ENCODE measurements at regions not wholly inside any gene's neighbourhood (a gene's known extent, or its start where the extent isn't known, plus 50 kb on each side); places are given as distances from the start of the nearest gene placed in this dataset.
"Not testable (repeated sequence)": the region's sequence is repeated elsewhere in the genome, so short reads cannot be mapped to it uniquely, and the experiment has no call there.

DNA sequence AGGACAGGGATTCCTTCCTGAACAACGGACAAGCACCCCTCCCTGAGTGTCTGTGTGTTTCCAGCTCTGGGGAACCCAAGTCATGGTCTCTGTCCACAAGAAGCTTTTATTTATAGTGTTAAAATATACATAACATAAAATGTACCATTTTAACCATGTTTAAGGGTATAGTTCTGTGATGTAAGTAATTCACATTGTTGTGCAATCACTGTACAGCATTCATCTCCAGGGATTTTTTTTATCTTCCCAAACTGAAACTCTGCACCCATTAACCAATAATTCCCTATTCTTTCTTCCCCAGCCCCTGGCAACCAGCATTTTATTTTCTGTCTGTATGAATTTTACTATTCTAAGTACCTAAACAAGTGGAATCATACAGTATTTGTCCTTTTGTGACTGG lies 84.2 kb downstream of the FOXF2 start:
- H3K36me3 Mint-ChIP-seq = no peaks in the 10 kb centered on the region
- no peaks in the 10 kb centered on the region for H3K4me1 Mint-ChIP-seq (ENCODE audit: low read depth)
- no peak overlapping the region for H3K4me3 Mint-ChIP-seq
- ChIA-PET POLR2A (no interaction called here), CTCF (no interaction called here)
- no peak for DNase-seq
- H3K27me3 Mint-ChIP-seq = peaks cover 22% of the 10 kb centered on the region
- no peak overlapping the region for H3K27ac Mint-ChIP-seq
- no peaks in the 10 kb centered on the region for H3K9me3 Mint-ChIP-seq
- intact Hi-C loops (cut with micrococcal nuclease) = no loop called here

DNA sequence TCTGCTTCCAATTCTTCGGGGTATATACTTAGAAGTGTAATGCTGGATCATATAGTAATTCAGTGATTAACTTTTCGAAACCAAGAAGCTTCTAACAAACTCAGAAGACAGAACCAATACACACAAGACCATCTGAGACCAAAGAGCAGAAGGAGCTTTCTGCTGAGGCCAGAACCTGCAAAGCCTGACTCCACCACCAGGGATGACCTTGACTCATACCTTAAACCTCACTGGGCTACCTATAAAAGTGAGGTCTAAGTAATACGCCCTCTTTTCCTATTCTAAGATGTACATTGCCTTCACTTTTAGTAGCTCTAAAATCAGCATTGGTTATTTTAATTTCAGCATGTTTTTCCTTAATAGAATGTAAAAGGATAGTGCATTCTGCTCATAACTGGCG lies 84.8 kb downstream of the FOXF2 start:
- intact Hi-C loops (cut with micrococcal nuclease) = no loop called here
- H3K4me3 Mint-ChIP-seq = no peak overlapping the region
- no peaks in the 10 kb centered on the region for H3K9me3 Mint-ChIP-seq
- H3K27me3 Mint-ChIP-seq = peaks cover 20% of the 10 kb centered on the region
- ChIA-PET POLR2A (no interaction called here), CTCF (no interaction called here)
- no peaks in the 10 kb centered on the region for H3K4me1 Mint-ChIP-seq (ENCODE audit: low read depth)
- no peaks in the 10 kb centered on the region for H3K36me3 Mint-ChIP-seq
- DNase-seq = no peak
- no peak overlapping the region for H3K27ac Mint-ChIP-seq

DNA sequence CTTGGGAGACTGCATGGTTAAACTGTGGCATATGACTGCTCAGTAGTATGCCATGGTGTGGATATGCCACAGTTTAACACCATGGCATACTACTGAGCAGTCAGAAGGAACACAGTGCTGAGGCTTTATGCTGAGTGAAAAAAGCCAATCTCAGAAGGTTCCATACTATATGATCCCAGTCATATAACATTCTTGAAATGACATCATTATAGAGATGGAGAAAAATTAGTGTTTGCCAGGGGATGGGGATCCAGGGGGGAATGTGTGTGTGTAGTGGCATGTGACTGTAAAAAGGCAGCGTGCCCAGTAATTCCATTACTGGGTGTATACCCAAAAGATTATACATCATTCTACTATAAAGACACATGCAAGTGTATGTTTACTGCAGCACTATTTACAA lies 85.8 kb downstream of the FOXF2 start:
- intact Hi-C loops (cut with micrococcal nuclease) = no loop called here
- CTCF ChIA-PET = no interaction called here
- no peak overlapping the region for H3K4me3 Mint-ChIP-seq
- H3K36me3 Mint-ChIP-seq = no peaks in the 10 kb centered on the region
- POLR2A ChIA-PET = no interaction called here
- no peaks in the 10 kb centered on the region for H3K9me3 Mint-ChIP-seq
- no peak overlapping the region for H3K27ac Mint-ChIP-seq
- no peak for DNase-seq
- no peaks in the 10 kb centered on the region for H3K4me1 Mint-ChIP-seq (ENCODE audit: low read depth)
- H3K27me3 Mint-ChIP-seq = peaks cover 19% of the 10 kb centered on the region

DNA sequence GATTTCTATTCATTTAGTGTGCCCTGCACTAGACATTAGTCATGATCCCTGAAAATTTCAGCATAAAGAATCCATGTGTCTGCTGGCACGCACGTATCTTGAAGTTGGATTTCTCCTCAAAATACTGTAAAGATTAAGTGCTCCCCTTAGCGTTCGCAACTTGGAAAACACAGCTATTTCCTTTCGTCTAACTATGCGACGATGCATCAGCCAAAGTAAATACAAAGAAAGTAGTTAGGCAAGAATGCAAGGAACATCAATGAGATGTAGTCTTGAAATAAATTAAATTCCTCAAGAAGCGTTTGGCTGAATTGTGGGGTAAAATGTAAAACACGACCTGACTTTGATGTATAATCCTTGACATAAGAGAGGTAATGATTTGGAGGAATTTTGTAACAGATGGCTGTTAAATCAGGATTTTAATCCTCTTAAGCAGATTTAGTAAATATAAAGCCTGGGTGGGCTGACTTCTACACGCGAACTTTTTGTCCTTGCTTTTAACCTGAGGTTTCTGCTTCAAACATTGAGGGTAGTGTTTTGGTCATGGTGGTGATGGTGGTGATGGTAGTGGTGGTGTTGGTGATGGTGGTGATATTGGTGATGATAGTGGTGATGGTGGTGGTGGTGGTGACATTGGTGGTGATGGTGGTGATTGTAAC lies 88.2 kb downstream of the FOXF2 start:
- Mint-ChIP-seq H3K9me3 (no peaks in the 10 kb centered on the region), H3K27me3 (peaks cover 24% of the 10 kb centered on the region), H3K27ac (no peak overlapping the region), H3K4me3 (no peak overlapping the region), H3K4me1 (ENCODE audit: low read depth) (no peaks in the 10 kb centered on the region), H3K36me3 (no peaks in the 10 kb centered on the region)
- ChIA-PET CTCF (no interaction called here), POLR2A (no interaction called here)
- no peak for DNase-seq
- intact Hi-C loops (cut with micrococcal nuclease) = no loop called here

DNA sequence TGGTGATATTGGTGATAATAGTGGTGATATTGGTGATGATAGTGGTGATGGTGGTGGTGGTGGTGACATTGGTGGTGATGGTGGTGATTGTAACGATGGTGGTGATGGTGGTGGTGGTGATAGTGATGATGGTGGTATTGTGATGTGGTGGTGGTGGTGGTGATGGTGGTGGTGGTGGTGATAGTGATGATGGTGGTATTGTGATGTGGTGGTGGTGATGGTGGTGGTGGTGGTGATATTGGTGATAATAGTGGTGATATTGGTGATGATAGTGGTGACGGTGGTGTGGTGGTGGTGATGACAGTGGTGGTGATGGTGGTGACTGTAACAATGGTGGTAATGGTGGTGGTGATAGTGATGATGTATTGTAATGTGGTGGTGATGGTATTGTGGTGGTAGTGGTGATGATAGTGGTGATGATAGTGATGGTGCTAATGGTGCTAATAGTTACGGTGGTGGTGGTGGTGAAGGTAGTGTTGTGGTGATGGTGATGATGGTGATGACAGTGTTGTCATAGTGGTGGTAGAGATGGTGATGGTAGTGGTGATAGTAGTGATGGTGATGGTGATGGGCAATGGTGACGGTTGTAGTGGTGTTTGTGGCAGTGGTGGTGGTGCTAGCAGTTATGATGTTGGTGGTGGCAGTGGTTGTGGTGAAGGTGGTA lies 88.9 kb downstream of the FOXF2 start:
- CTCF ChIA-PET; POLR2A ChIA-PET; H3K4me3 Mint-ChIP-seq; DNase-seq; H3K4me1 Mint-ChIP-seq (ENCODE audit: low read depth); H3K27ac Mint-ChIP-seq; H3K9me3 Mint-ChIP-seq; H3K36me3 Mint-ChIP-seq; intact Hi-C loops (cut with micrococcal nuclease): not testable (repeated sequence)
- peaks cover 22% of the 10 kb centered on the region for H3K27me3 Mint-ChIP-seq

DNA sequence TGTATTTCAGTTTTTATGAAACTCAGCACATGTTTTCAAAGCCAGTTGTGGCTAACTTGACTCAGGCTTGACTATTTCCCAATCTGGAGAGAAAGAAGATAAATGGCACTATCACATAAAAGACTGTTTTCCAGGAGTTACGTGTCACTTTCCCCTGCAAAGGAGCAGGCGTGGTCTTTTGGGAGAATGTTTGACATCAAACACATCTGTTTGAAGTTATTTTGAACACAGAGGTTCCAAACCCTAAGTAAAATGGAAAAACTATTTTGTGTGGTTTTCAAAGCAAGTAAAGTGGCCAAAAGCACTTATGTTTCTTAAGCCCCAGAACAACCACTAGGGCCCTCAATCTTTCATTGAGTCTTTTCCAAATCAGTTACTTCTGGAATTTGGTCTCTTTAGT lies 89.7 kb downstream of the FOXF2 start:
- POLR2A ChIA-PET = no interaction called here

DNA sequence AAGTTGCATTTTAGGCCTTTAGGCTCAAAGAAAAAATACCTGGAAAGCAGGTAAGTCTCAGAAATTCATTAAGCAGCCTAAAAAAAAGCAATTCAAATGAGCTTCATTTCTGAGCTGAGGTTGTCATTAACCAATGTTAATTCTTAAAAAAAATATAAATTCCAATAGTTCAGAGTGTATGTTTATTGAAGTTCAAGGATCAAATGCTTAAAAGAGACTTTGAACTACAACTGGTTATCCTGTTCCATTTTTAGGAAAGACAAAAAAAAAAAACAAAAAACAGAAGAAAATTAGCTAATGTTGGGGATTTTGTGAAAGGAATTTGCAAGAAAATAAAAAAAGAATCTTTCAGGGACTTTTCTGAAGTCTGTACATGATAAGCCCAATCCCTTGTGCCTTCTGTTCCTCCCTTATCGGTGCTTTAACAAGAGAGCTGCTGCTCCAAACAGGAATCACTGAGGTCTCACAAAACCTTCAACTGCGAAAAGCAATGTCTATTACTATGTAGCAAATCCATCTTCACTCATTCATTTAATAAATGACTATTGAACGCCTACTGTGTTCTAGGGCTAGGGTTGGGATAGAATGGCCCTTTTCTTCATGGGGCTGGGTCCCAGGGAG lies 90.3 kb downstream of the FOXF2 start:
- Mint-ChIP-seq H3K27me3 (peaks cover 19% of the 10 kb centered on the region), H3K27ac (no peak overlapping the region), H3K4me1 (ENCODE audit: low read depth) (no peaks in the 10 kb centered on the region), H3K4me3 (no peak overlapping the region), H3K9me3 (no peaks in the 10 kb centered on the region), H3K36me3 (no peaks in the 10 kb centered on the region)
- ChIA-PET CTCF (no interaction called here), POLR2A (interaction anchor here (0.5 kb wide), 1 partner anchor 13 kb away, joined by 3 read pairs; no protein-coding TSS in a partner anchor)
- intact Hi-C loops (cut with micrococcal nuclease) = no loop called here
- DNase-seq = no peak

More for the DNA sequence above, 89.7 kb downstream of the FOXF2 start:
- Mint-ChIP-seq H3K36me3 (no peaks in the 10 kb centered on the region), H3K9me3 (no peaks in the 10 kb centered on the region), H3K27me3 (peaks cover 22% of the 10 kb centered on the region), H3K4me1 (ENCODE audit: low read depth) (no peaks in the 10 kb centered on the region), H3K27ac (no peak overlapping the region), H3K4me3 (no peak overlapping the region)
- no peak for DNase-seq
- CTCF ChIA-PET = no interaction called here
- intact Hi-C loops (cut with micrococcal nuclease) = no loop called here

DNA sequence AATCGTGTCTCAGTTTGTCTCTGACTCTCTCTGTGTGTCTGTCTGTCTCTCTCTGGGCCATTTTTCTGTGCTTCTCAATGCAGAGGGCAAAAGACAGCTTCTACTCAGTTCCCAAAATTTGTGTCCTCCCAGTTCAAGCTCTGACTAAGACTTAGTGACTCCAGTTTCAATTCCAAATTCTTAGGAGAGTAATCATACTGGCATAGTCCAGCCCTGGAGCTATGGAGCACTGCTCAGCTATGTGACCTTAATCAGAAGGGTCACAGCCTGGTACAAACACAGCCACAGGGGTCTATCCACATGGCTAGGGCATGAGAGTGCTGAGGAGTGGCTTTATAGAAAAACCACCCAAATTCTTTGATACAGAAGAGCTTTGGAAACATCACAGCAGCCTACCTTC lies 91.9 kb downstream of the FOXF2 start:
- ChIA-PET POLR2A (no interaction called here), CTCF (no interaction called here)
- H3K27me3 Mint-ChIP-seq = peaks cover 17% of the 10 kb centered on the region
- no peak for DNase-seq
- H3K4me1 Mint-ChIP-seq (ENCODE audit: low read depth) = no peaks in the 10 kb centered on the region
- H3K9me3 Mint-ChIP-seq = no peaks in the 10 kb centered on the region
- no peaks in the 10 kb centered on the region for H3K36me3 Mint-ChIP-seq
- no peak overlapping the region for H3K4me3 Mint-ChIP-seq
- intact Hi-C loops (cut with micrococcal nuclease) = no loop called here
- H3K27ac Mint-ChIP-seq = no peak overlapping the region

DNA sequence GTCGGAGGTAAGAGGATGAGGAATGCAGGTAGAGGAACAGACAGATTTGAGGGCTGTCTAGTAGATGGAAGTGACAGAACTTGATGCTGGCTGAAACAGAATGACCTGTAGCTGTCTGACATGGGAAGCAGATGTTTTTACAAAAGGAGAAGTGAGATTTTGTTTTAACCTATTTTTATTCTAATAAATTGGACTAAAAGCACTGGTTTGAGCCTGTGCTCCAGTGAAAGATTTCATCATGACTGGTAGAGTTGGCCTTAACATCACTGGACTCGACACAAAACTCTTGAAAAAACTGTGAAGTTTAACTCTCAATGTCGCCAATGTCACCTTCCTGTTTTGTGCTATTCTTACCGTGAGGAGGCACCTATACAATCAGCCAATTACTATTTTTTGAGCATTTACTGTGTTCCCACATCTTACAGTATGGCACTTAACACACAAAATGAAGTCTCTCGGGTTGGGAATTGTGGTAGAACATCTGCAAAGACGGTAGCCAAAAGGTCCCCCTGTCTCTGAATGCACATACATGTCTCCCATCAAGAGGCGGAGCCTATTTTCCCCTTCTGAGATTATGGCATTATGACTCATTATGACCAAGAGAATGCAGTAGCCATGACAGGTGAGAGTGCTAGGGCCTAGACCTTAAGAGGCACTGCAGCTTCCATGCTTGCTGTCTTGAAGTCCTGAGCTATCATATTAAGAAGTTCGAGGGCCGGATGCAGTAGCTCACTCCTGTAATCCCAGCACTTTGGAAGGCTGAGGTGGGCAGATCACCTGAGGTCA lies 93.2 kb downstream of the FOXF2 start:
- DNase-seq = no peak
- Mint-ChIP-seq H3K36me3 (no peaks in the 10 kb centered on the region), H3K27me3 (peaks cover 17% of the 10 kb centered on the region), H3K27ac (no peak overlapping the region), H3K9me3 (no peaks in the 10 kb centered on the region), H3K4me1 (ENCODE audit: low read depth) (no peaks in the 10 kb centered on the region), H3K4me3 (no peak overlapping the region)
- CTCF ChIA-PET = no interaction called here
- POLR2A ChIA-PET = no interaction called here
- intact Hi-C loops (cut with micrococcal nuclease) = no loop called here

DNA sequence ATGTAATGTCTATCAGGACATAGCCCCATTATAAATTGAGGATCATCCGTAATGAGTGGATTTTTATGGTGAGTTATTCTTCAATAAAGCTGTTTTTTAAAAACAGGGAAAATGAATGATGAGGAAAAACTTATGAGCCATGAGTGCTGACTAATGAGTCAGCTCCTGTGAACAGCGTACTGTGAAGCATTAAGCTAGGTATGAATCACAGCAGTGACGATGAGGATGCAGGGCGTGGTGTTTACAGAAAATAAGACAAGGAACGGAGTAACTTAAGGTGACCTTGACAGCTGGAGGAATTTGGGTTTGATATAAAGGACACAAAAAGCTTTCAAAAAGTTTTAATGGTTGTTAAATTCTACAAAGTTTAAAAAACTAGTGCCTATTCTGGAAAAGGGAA lies 96.3 kb downstream of the FOXF2 start:
- CTCF ChIA-PET = no interaction called here
- H3K27me3 Mint-ChIP-seq = peaks cover 12% of the 10 kb centered on the region

DNA sequence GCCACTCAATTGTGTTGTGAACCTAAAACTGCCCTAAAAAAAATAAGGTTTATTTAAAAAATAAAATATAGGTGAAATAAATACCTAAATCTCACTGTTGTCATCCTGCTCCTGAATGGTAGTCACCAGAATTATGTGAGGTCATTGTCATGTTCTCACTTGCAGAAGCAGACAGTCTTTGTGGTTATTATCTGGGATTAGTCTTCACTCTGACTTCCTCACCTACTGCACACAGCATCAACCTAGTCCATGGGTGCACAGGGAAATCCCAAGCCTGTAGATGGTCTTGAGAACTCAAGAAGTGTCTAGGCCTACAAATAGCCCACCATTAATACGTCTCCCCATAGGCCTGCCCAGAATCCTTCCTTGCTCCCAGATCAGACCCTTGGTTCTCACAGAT lies 97.0 kb downstream of the FOXF2 start:
- peaks cover 8% of the 10 kb centered on the region for H3K27me3 Mint-ChIP-seq
- no peak for DNase-seq
- ChIA-PET CTCF (no interaction called here), POLR2A (no interaction called here)
- intact Hi-C loops (cut with micrococcal nuclease) = no loop called here
- no peaks in the 10 kb centered on the region for H3K36me3 Mint-ChIP-seq
- no peak overlapping the region for H3K4me3 Mint-ChIP-seq
- no peak overlapping the region for H3K27ac Mint-ChIP-seq
- H3K4me1 Mint-ChIP-seq (ENCODE audit: low read depth) = no peaks in the 10 kb centered on the region
- H3K9me3 Mint-ChIP-seq = no peaks in the 10 kb centered on the region

More for the DNA sequence above, 96.3 kb downstream of the FOXF2 start:
- no peaks in the 10 kb centered on the region for H3K9me3 Mint-ChIP-seq
- intact Hi-C loops (cut with micrococcal nuclease) = no loop called here
- no peak overlapping the region for H3K4me3 Mint-ChIP-seq
- POLR2A ChIA-PET = no interaction called here
- H3K4me1 Mint-ChIP-seq (ENCODE audit: low read depth) = no peaks in the 10 kb centered on the region
- H3K36me3 Mint-ChIP-seq = no peaks in the 10 kb centered on the region
- no peak overlapping the region for H3K27ac Mint-ChIP-seq
- DNase-seq = no peak

DNA sequence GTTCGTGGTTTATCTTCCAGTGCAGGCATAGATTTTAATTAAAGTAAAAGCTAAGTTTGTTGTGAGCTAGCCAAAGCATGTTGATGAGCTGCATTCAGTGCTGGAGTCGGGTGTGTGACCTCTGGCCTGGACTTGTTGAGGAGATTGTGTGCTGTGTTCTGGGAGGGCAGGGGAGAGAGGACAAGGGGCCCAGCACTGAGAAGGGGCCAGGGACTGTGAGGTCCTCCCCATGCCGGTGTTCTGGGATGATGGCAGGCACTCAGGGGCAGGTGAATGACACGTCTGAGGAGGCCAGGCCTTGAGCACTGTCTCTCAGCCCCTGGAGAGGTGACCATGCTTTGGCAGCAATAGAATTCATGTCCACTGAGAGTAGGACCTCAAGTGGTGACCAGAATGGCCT lies 97.9 kb downstream of the FOXF2 start:
- Mint-ChIP-seq H3K4me3 (no peak overlapping the region), H3K27me3 (peaks cover 2% of the 10 kb centered on the region), H3K4me1 (ENCODE audit: low read depth) (no peaks in the 10 kb centered on the region), H3K9me3 (no peaks in the 10 kb centered on the region), H3K27ac (no peak overlapping the region), H3K36me3 (no peaks in the 10 kb centered on the region)
- ChIA-PET CTCF (no interaction called here), POLR2A (no interaction called here)
- intact Hi-C loops (cut with micrococcal nuclease) = no loop called here
- DNase-seq = no peak
